GM21390 (cell line): ENCODE measurements at regions not wholly inside any gene's neighbourhood (a gene's known extent, or its start where the extent isn't known, plus 50 kb on each side); places are given as distances from the start of the nearest gene placed in this dataset.
A peak's percentile ranks its signal among the peaks of the same experiment; 100 is the strongest.
"Not testable (repeated sequence)": the region's sequence is repeated elsewhere in the genome, so short reads cannot be mapped to it uniquely, and the experiment has no call there.

Experiments used
- ATAC-seq: cut with Tn5 transposase; IDR thresholded peaks from one replicate; pipeline ENCODE4 v1.9.1; 2021; ENCODE audit not compliant: unreplicated experiment

DNA sequence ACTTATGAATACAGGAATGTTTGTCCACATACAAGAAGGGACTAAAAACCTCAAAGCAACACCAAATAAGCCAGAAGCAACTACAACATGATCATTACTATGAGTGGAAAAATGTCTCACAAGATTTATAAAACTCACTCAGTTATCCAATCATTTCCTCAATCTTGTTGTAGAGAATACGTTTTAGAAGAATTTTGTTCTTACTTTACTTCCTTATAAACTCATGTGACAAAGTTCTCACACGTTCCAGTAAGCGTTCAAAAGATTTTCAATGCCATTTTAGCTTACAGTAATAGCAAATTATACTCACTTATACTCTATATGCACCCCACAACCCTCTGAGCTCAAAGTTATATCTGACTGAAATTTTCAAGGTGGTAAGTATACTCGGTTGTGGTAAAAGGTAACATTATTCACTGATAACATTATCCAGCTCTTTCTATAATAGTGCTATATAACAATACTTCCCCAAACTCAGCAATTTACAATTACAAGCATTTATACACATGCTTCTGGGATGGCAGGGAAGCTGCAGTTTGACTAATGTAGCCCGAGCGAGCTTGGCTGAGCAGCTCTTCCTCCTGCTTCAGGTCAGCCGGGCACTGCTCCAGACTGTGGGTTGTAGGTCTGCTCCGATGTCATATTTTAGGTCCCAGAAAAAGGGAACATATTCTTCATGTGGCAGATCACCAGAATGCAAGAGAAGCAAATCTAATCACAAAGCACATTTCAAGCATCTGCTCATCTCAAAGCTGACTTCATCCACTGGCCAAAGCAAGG, 226.3 kb downstream of the RCHY1 start:
- no peak for ATAC-seq

- ATAC-seq: no peak
Observed at GRCh38 chr4:75285837-75286236, 228.4 kb downstream of the RCHY1 start.

DNA sequence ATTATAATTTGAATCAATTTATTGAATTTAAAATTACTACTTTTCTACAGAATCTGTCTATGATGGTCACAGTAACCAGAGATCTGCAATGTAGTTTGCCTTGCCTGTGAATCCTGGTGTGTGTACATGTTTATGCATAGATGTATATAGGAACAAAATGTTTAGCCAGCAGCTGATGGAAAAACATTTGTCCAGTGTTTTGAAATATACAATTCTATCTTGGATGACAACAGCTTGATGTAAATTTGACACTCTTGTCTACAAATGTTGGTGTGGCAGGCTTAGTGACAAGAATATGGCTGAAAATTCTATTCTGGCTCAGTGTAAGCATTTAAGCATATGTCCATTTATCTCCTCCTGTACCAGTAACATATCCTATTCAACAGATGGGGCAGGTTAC, 229.4 kb downstream of the RCHY1 start:
- ATAC-seq: no peak

GRCh38 chr4:75280461-75280860, 233.7 kb downstream of the RCHY1 start:
- ATAC-seq: not testable (repeated sequence)

GRCh38 chr4:75259306-75259705, 254.9 kb downstream of the RCHY1 start:
- ATAC-seq: no peak

- ATAC-seq: no peak
Observed at GRCh38 chr4:75255261-75255660, 258.9 kb downstream of the RCHY1 start.

DNA sequence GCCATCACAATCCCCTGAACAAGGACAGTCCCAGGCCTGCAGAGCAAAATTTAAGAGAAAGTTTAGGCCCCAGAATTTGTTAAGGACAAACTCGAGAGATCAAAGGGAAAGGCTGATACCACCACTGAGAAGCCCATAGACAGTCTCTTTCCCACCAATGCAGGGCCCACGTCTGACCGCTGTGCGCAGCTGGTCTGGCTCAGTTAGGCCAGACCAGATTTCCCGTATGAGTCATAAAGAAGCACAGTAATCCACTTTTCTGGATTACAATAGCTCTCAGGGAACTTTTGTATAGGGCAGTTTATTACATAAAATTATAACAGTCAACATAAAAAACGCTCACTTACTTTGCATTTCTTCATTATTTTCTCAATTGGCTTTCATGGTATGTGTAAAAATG, 259.5 kb downstream of the RCHY1 start:
- ATAC-seq: no peak

DNA sequence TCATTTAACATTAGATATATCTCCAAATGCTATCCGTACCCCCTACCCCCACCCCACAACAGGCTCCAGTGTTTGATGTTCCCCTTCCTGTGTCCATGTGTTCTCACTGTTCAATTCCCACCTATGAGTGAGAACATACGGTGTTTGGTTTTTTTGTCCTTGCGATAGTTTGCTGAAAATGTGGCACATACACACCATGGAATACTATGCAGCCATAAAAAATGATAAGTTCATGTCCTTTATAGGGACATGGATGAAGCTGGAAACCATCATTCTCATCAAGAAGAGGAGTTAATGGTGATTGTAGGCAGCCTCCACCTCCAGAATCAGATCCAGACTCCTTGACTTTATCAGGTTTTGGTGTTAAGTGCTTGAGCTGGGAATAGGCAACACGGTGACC, 261.1 kb downstream of the RCHY1 start:
- ATAC-seq: not testable (repeated sequence)

DNA sequence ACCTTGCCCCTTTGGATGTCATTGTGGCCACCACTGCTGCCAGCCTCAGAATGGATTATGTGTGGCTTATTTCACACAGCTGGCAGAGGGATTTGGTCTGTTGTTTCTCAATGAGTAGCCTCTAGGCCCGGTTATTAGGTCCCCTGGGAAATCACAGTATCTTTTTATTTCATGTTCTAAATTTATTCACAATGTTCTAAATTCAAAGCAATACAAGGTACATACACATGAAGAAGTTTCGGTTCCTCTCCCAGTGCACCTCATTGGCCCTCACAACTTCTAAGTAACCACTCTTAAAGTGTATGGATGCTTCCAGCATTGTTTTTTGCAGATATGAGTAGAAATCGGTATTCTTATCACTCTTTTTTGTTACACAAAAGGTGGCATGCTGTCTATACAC, 262.7 kb downstream of the RCHY1 start:
- peak; percentile 89 for ATAC-seq

GRCh38 chr4:75249739-75250138, 264.5 kb downstream of the RCHY1 start:
- ATAC-seq: no peak

GRCh38 chr4:75248770-75249407, 265.3 kb downstream of the RCHY1 start:
- ATAC-seq: no peak

DNA sequence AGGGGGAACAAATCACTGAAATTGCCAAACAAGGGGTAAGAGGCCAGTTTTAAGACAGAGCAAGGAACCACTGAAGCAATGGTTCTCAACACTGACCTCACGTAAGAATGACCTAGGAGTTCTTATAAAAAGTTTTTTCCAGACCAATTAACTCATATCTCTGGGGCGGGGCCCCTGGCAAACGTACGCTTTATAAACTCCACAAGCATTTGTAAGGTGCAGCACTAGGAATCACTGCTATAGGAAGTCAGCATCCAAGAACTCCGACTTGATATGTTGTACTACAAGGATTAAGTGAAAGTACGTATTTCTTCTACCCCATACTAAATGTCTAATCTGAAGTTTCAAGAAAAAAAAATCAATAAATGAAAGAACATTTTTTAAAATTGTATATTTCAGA, 269.9 kb downstream of the RCHY1 start:
- no peak for ATAC-seq

- ATAC-seq: no peak
Observed at GRCh38 chr4:75243570-75243969, 270.6 kb downstream of the RCHY1 start.

GRCh38 chr4:75235359-75235951, 278.7 kb downstream of the RCHY1 start:
- ATAC-seq: peak; percentile 100

- no peak for ATAC-seq
Observed at GRCh38 chr4:75232546-75232945, 281.7 kb downstream of the RCHY1 start.

GRCh38 chr4:75229806-75230570, 284.2 kb downstream of the RCHY1 start:
- peak; percentile 84 for ATAC-seq

DNA sequence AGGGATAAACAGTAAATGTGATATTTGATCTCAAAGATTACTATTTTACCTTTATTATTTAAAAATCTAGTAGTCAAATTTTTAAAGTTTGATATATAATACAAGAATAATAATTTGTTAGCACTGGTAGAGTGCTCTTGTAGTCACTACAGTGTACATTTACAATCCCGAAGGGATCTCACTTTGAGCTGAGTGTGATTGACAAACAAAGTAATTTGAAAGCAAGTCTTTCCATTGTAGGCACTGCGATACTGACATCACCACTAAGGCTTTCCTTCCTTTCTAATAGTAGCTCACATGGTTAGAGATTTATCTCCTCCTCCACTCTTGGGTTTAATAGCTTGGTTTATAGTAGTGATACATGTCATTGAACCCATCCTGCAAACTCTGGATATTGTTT, 280.6 kb downstream of the PARM1 start:
- ATAC-seq: no peak

GRCh38 chr4:75211422-75211821, 278.5 kb downstream of the PARM1 start:
- no peak for ATAC-seq

- no peak for ATAC-seq
Observed at GRCh38 chr4:75207902-75208301, 275.0 kb downstream of the PARM1 start.

DNA sequence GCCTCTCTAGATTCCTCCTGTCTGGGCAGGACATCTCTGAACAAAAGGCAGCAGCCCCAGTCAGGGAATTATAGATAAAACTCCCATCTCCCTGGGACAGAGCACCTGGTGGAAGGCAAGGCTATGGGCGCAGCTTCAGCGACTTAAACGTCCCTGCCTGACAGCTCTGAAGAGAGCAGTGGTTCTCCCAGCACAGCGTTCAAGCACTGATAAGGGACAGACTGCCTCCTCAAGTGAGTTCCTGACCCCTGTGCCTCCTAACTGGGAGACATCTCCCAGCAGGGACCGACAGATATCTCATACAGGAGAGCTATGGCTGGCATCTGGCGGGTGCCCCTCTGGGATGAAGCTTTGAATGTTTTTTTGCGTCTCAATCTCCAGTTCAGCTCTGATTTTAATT, 262.2 kb downstream of the PARM1 start:
- no peak for ATAC-seq

DNA sequence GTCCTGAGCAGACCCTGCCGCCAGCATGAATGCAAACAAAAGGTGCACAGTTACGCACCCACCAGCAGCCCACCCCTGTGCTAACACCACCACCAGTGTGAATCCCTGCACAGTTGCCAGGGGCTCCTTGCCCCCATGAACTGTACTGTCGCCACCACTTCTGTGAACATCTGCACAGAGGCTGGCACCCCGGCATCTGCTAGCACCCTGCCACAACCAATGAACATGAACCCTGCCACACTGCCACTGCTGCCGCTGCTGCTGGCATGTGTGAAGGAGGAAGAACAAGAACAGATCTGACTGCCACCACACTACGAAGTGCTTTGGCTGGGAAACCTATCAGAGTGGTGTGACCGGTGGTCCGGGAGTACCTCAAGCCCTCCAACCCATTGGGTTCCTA, 261.3 kb downstream of the PARM1 start:
- ATAC-seq: no peak

- ATAC-seq: not testable (repeated sequence)
Observed at GRCh38 chr4:75192182-75192581, 259.3 kb downstream of the PARM1 start.
